GM20000 (cell line): ENCODE measurements at regions not wholly inside any gene's neighbourhood (a gene's known extent, or its start where the extent isn't known, plus 50 kb on each side); places are given as distances from the start of the nearest gene placed in this dataset.

Source experiments
- DNase-seq: peaks from one replicate; pipeline ENCODE4 v3.0.0; 2012; ENCODE audit warnings: low spot score
- TF ChIP-seq, protein P1 (sequence below): IDR thresholded peaks from 2 replicates; pipeline ENCODE4 v1.5.1; 2012; ENCODE audit warnings: mild to moderate bottlenecking, control low read depth; ENCODE audit errors: extremely low read depth, missing control alignments

GRCh38 chr3:29100292-29100691, 180.6 kb upstream of the RBMS3 start:
- no peak for DNase-seq
- TF ChIP-seq, protein P1, sequence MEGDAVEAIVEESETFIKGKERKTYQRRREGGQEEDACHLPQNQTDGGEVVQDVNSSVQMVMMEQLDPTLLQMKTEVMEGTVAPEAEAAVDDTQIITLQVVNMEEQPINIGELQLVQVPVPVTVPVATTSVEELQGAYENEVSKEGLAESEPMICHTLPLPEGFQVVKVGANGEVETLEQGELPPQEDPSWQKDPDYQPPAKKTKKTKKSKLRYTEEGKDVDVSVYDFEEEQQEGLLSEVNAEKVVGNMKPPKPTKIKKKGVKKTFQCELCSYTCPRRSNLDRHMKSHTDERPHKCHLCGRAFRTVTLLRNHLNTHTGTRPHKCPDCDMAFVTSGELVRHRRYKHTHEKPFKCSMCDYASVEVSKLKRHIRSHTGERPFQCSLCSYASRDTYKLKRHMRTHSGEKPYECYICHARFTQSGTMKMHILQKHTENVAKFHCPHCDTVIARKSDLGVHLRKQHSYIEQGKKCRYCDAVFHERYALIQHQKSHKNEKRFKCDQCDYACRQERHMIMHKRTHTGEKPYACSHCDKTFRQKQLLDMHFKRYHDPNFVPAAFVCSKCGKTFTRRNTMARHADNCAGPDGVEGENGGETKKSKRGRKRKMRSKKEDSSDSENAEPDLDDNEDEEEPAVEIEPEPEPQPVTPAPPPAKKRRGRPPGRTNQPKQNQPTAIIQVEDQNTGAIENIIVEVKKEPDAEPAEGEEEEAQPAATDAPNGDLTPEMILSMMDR = no peak

GRCh38 chr3:29128001-29128400, 152.9 kb upstream of the RBMS3 start:
- DNase-seq = no peak
- TF ChIP-seq, protein P1 = no peak

DNA sequence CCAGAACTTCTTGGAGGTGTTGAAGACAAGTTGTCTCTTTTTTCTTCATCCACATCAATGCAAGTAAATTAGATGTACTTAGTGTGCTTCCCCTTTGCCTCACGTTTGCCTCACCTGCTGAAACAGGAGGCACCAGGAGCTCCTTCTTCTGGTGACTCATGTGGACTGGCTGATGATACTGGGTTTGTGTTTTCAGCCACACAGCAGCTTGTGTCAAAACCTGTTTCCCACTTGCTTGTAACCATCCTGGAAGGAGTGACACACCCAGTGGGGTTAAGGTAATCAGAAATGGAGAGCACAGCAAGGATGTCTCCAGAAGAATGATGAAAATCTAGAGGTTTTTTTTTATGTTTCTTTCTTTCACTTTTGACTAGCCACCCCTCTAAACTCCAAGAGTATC, 143.3 kb upstream of the RBMS3 start:
- no peak for DNase-seq
- TF ChIP-seq, protein P1 = no peak

DNA sequence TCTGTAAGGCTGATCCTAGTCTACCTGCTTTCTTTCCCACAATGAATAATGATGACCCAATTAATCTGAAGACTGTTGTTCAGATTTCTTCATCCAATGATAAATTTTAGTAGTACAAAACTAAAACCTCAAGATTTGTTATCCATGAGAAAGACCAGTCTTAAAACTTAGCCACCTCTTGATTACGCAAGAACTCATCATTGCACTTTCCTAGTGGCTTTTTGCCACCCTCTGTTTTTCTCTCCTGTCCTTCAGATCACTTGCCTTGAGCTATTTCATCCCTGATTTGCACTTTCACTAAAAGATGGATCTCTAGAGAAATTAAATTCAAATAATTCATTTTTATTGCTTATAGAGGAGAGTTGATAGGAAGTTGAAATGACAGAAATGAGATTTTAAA, 142.7 kb upstream of the RBMS3 start:
- TF ChIP-seq, protein P1 = no peak
- no peak for DNase-seq

DNA sequence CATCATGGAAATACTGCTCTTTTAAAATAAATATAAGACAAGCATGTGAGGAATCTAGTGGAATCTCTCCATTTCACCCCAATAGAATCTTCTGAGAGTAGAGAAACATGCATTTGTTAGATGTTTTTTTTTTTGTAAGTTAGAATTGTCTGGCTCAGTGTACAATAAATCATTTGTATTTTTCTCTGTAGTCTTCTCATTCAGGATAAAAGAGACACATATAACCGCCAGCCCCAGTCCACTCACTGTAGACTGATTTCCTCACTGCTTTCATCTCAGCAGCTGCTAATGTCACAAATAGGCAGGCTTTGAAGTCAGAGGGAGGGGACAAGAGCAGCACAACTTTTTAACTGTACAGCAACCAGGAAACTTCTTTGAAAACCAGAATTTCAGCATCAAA, 140.2 kb upstream of the RBMS3 start:
- TF ChIP-seq, protein P1 = no peak
- no peak for DNase-seq

- TF ChIP-seq, protein P1 = no peak
- DNase-seq = no peak
Observed at GRCh38 chr3:29141197-29141917, 139.5 kb upstream of the RBMS3 start.

GRCh38 chr3:29141918-29142275, 139.0 kb upstream of the RBMS3 start:
- DNase-seq = no peak
- TF ChIP-seq, protein P1 = no peak
